Endothelial cell of umbilical vein (primary cell): ENCODE measurements at regions not wholly inside any gene's neighbourhood (a gene's known extent, or its start where the extent isn't known, plus 50 kb on each side); places are given as distances from the start of the nearest gene placed in this dataset.

Experiments
- BruUV-seq: library from RNA; stranded (reverse); fragments of 400-500 nt; replicated peaks from 2 replicates; lab custom pipeline; 2021; lab: Mats Ljungman, UMichigan
- CTCF ChIA-PET: fragments of 300-600, 350-600 bp; sonication (Branson Sonifier 250); formaldehyde crosslinking; loops from one replicate; lab custom pipeline; 2021; ENCODE audit warnings: antibody characterized with exemption, inconsistent platforms; lab: Charles Lee
- POLR2A ChIA-PET: fragments of 300-600, 350-600 bp; sonication (Branson Sonifier 250); formaldehyde crosslinking; loops from one replicate; lab custom pipeline; 2021; ENCODE audit warnings: antibody characterized with exemption, inconsistent platforms; lab: Charles Lee
- DNase-seq: peaks from one replicate; pipeline ENCODE4 v3.0.0-alpha.2; 2011; ENCODE audit warnings: low read depth, low spot score
- FAIRE-seq: peaks from 2 replicates; lab custom pipeline; 2011; peaks lifted over from hg19 to GRCh38; lab: Jason Lieb, UNC
- H2AFZ ChIP-seq: 2 replicates; pipeline ENCODE4 v1.6.0; 2012; ENCODE audit warnings: low read depth, low read length, control low read depth, inconsistent platforms
- H3K27ac ChIP-seq: 2 replicates; pipeline ENCODE4 v1.5.1; 2011; ENCODE audit warnings: low read depth, mild to moderate bottlenecking, control low read depth, low read length, moderate library complexity; ENCODE audit not compliant: insufficient read depth
- H3K27me3 ChIP-seq, 2 experiments: 2 replicates each; pipeline versions ENCODE4 v1.6.0 to v1.6.1; 2011; ENCODE audit warnings: low read length in 2 of 2, mixed read lengths in 1 of 2; ENCODE audit not compliant: control insufficient read depth in 2 of 2, insufficient read depth in 2 of 2
- H3K36me3 ChIP-seq, 2 experiments: 2 replicates in 1 of 2; 3 replicates in 1 of 2; pipeline ENCODE4 v1.5.1; 2011; ENCODE audit warnings: low read length in 2 of 2, mild to moderate bottlenecking in 1 of 2, moderate library complexity in 1 of 2; ENCODE audit not compliant: control insufficient read depth in 2 of 2, insufficient read depth in 2 of 2; ENCODE audit errors: extremely low read depth in 1 of 2
- H3K4me1 ChIP-seq: 3 replicates; pipeline ENCODE4 v1.5.1; 2011; ENCODE audit warnings: mild to moderate bottlenecking, low read length; ENCODE audit not compliant: control insufficient read depth, insufficient read depth; ENCODE audit errors: extremely low read depth
- H3K4me2 ChIP-seq: 2 replicates; pipeline ENCODE4 v1.6.1; 2011; ENCODE audit warnings: low read length, control low read depth, mixed read lengths; ENCODE audit not compliant: insufficient read depth
- H3K4me3 ChIP-seq, 3 experiments: fragments of 200-600 bp in 1 of 3; sonication (generic), shearing (Covaris generic) in 1 of 3; replicated peaks in 1 of 3; 2 replicates each; pipeline ENCODE4 v1.5.1; 2011 to 2016; ENCODE audit warnings: control low read depth in 3 of 3, low read length in 3 of 3, mild to moderate bottlenecking in 2 of 3, inconsistent platforms in 1 of 3, low read depth in 1 of 3, moderate library complexity in 1 of 3; ENCODE audit not compliant: insufficient read depth in 1 of 3
- H3K79me2 ChIP-seq: 2 replicates; pipeline ENCODE4 v1.6.0; 2012; ENCODE audit warnings: low read length, inconsistent platforms; ENCODE audit not compliant: control insufficient read depth, insufficient read depth
- H3K9ac ChIP-seq: replicated peaks from 2 replicates; pipeline ENCODE3; 2011; ENCODE audit warnings: low read length, control low read depth; ENCODE audit not compliant: insufficient read depth; ENCODE audit errors: extremely low read depth
- H3K9me1 ChIP-seq: replicated peaks from 3 replicates; pipeline ENCODE4 v1.6.0; 2011; ENCODE audit warnings: mild to moderate bottlenecking, low read length; ENCODE audit not compliant: control insufficient read depth, insufficient read depth; ENCODE audit errors: extremely low read depth
- H3K9me3 ChIP-seq: replicated peaks from 2 replicates; pipeline ENCODE4 v1.5.1; 2012; ENCODE audit warnings: low read length, inconsistent platforms; ENCODE audit not compliant: control insufficient read depth, insufficient read depth
- H4K20me1 ChIP-seq: replicated peaks from 2 replicates; pipeline ENCODE3; 2011; ENCODE audit warnings: mild to moderate bottlenecking, low read length; ENCODE audit not compliant: control insufficient read depth, insufficient read depth; ENCODE audit errors: extremely low read depth
- CTCF ChIP-seq, 2 donors: IDR thresholded peaks; 1 replicate in 1 of 2; 2 replicates in 1 of 2; pipeline ENCODE4 v1.5.1; 2011; ENCODE audit warnings: low read length in 2 of 2, mild to moderate bottlenecking in 2 of 2, moderate library complexity in 2 of 2, control low read depth in 1 of 2, inconsistent platforms in 1 of 2, low read depth in 1 of 2; ENCODE audit not compliant: insufficient read depth in 1 of 2; ENCODE audit errors: extremely low read depth in 1 of 2
- EZH2 ChIP-seq: IDR thresholded peaks from 2 replicates; pipeline ENCODE4 v1.6.1; 2012; ENCODE audit warnings: borderline replicate concordance, low read depth, mild to moderate bottlenecking, moderate library complexity, low read length, inconsistent platforms; ENCODE audit not compliant: severe bottlenecking
- FOS ChIP-seq: IDR thresholded peaks from 2 replicates; pipeline ENCODE4 v1.6.1; 2011; ENCODE audit warnings: mild to moderate bottlenecking, low read length, moderate library complexity, borderline replicate concordance; ENCODE audit not compliant: insufficient read depth
- GATA2 ChIP-seq: IDR thresholded peaks from 2 replicates; pipeline ENCODE4 v1.7.0; 2011; ENCODE audit warnings: low read depth, mild to moderate bottlenecking, moderate library complexity, mixed read lengths, low read length; ENCODE audit not compliant: insufficient read length, insufficient read depth
- JUN ChIP-seq: IDR thresholded peaks from 2 replicates; pipeline ENCODE4 v1.6.1; 2011; ENCODE audit warnings: borderline replicate concordance, low read depth; ENCODE audit not compliant: insufficient read length, insufficient read depth
- MAX ChIP-seq: IDR thresholded peaks from 2 replicates; pipeline ENCODE4 v1.6.1; 2011; ENCODE audit not compliant: insufficient read depth, insufficient read length
- MYC ChIP-seq: IDR thresholded peaks from one replicate; pipeline ENCODE4 v1.6.1; 2011; ENCODE audit warnings: mild to moderate bottlenecking, low read depth, low read length
- POLR2A ChIP-seq: IDR thresholded peaks from 2 replicates; pipeline ENCODE4 v1.6.1; 2012; ENCODE audit warnings: low read depth, mild to moderate bottlenecking, control low read depth, low read length
- POLR2AphosphoS5 ChIP-seq: IDR thresholded peaks from 2 replicates; pipeline ENCODE4 v1.6.1; 2012; ENCODE audit warnings: low read depth, mild to moderate bottlenecking, control low read depth, low read length, moderate library complexity; ENCODE audit not compliant: insufficient read depth
- dilution Hi-C: fragments of 300-500 bp; cut with MboI; formaldehyde crosslinking; loops from one replicate; pipeline ENCODE4 v1.15.0; 2019; ENCODE audit warnings: low sequenced_read_pairs; ENCODE audit not compliant: extremely low pct_ligation_motif_present
- intact Hi-C: fragments of 100-400 bp; cut with micrococcal nuclease; formaldehyde crosslinking; loops from one replicate; pipeline ENCODE4 v1.10.0; 2022

- POLR2A ChIA-PET = no interaction called here
- H3K4me3 ChIP-seq = no peak overlapping the region
- no TSS peak for BruUV-seq
- FAIRE-seq = no peak
- no peaks in the 10 kb centered on the region for H3K36me3 ChIP-seq
- no peak overlapping the region for H3K27ac ChIP-seq
- dilution Hi-C loops = no loop called here
- no peaks in the 10 kb centered on the region for H3K9me1 ChIP-seq
- no peaks in the 10 kb centered on the region for H3K9me3 ChIP-seq
- no peaks in the 10 kb centered on the region for H3K27me3 ChIP-seq
- H3K4me2 ChIP-seq = no peak overlapping the region
- DNase-seq = no peak
- H4K20me1 ChIP-seq = no peaks in the 10 kb centered on the region
- H3K79me2 ChIP-seq = no peaks in the 10 kb centered on the region
- CTCF ChIA-PET = no interaction called here
- no peak overlapping the region for H2AFZ ChIP-seq
- no peak for TF ChIP-seq FOS
- TF ChIP-seq MYC = no peak
- TF ChIP-seq POLR2AphosphoS5 = no peak
- TF ChIP-seq POLR2A = no peak
- no peak for TF ChIP-seq CTCF (IDR thresholded peaks at IDR 0.05; ENCODE audit: extremely low read depth in 1 of 2, insufficient read depth in 1 of 2, low read depth in 1 of 2, low read length in 2 of 2)
- TF ChIP-seq EZH2 = no peak
- no peak for TF ChIP-seq MAX
- TF ChIP-seq JUN = no peak
- no peak for TF ChIP-seq GATA2
- H3K4me1 ChIP-seq = no peaks in the 10 kb centered on the region
- intact Hi-C loops = no loop called here
- no peak overlapping the region for H3K9ac ChIP-seq
Measured at GRCh38 chr11:92909214-92909613, 60.2 kb upstream of the MTNR1B start.
